Panc1 (cell line): ENCODE measurements at regions not wholly inside any gene's neighbourhood (a gene's known extent, or its start where the extent isn't known, plus 50 kb on each side); places are given as distances from the start of the nearest gene placed in this dataset.

Experiments
- ATAC-seq: fragments of 200-7000 bp; cut with Tn5 transposase; 2 replicates; pipeline ENCODE4 v1.9.1; 2020; ENCODE audit warnings: mild to moderate bottlenecking, moderate library complexity
- BruUV-seq: library from RNA; stranded (reverse); fragments of 400-500 nt; replicated peaks from 2 replicates; lab custom pipeline; 2021; lab: Mats Ljungman, UMichigan
- CTCF ChIA-PET: fragments of 300-600 bp; sonication (Branson Sonifier 250); formaldehyde crosslinking; loops from one replicate; lab custom pipeline; 2022; ENCODE audit warnings: antibody characterized with exemption; lab: Charles Lee
- POLR2A ChIA-PET: fragments of 300-600 bp; sonication (Branson Sonifier 250); formaldehyde crosslinking; loops from one replicate; lab custom pipeline; 2022; ENCODE audit warnings: antibody characterized with exemption; lab: Charles Lee
- DNase-seq: peaks from one replicate; pipeline ENCODE4 v3.0.0-alpha.2; 2010; ENCODE audit warnings: low read depth, low spot score
- H3K27ac ChIP-seq: 2 replicates; pipeline ENCODE4 v1.5.1; 2011; ENCODE audit warnings: mild to moderate bottlenecking, low read length, inconsistent platforms
- H3K27me3 ChIP-seq: fragments of 200-500 bp; sonication (Bioruptor generic); 2 replicates; pipeline ENCODE4 v1.6.0; 2014; ENCODE audit warnings: low read length, inconsistent platforms; ENCODE audit not compliant: control insufficient read depth, insufficient read depth
- H3K36me3 ChIP-seq: fragments of 200-500 bp; sonication (Bioruptor generic); 2 replicates; pipeline ENCODE4 v1.5.1; 2014; ENCODE audit warnings: inconsistent platforms, mild to moderate bottlenecking, low read length, moderate library complexity; ENCODE audit not compliant: control insufficient read depth, insufficient read depth
- H3K4me1 ChIP-seq: 2 replicates; pipeline ENCODE4 v1.5.1; 2011; ENCODE audit warnings: inconsistent platforms, mild to moderate bottlenecking, low read length, moderate library complexity; ENCODE audit not compliant: control insufficient read depth, insufficient read depth
- H3K4me3 ChIP-seq, 2 experiments: 2 replicates each; pipeline ENCODE4 v1.5.1; 2011 to 2012; ENCODE audit warnings: low read depth in 2 of 2, low read length in 2 of 2, mild to moderate bottlenecking in 2 of 2, inconsistent platforms in 1 of 2, moderate library complexity in 1 of 2
- H3K9me3 ChIP-seq: fragments of 200-500 bp; sonication (Bioruptor generic); 2 replicates; pipeline ENCODE4 v1.5.1; 2014; ENCODE audit warnings: low read depth, mild to moderate bottlenecking, inconsistent platforms, low read length, moderate library complexity; ENCODE audit not compliant: control insufficient read depth, insufficient read depth
- POLR2AphosphoS5 ChIP-seq: IDR thresholded peaks from 2 replicates; pipeline ENCODE4 v1.6.1; 2012; ENCODE audit warnings: mild to moderate bottlenecking, low read depth, low read length, moderate library complexity
- SIN3A ChIP-seq: IDR thresholded peaks from 2 replicates; pipeline ENCODE4 v1.6.1; 2012; ENCODE audit warnings: low read depth, mild to moderate bottlenecking, low read length, moderate library complexity, borderline replicate concordance; ENCODE audit not compliant: insufficient read depth
- TCF7L2 ChIP-seq: IDR thresholded peaks from 2 replicates; pipeline ENCODE4 v1.6.1; 2011; ENCODE audit warnings: mild to moderate bottlenecking, low read depth, low read length, inconsistent platforms
- in situ Hi-C: cut with HindIII; loops from 2 replicates; pipeline ENCODE4 v1.10.0; 2016; ENCODE audit warnings: low sequenced_read_pairs, low pct_unique_long_range_greater_than_20kb
- intact Hi-C: fragments of 100-400 bp; cut with micrococcal nuclease; formaldehyde crosslinking; loops from one replicate; pipeline ENCODE4 v1.10.0; 2022; ENCODE audit not compliant: unreplicated experiment
- TF ChIP-seq, protein P1 (sequence below): fragments of 450-650 bp; IDR thresholded peaks from 2 replicates; pipeline ENCODE4 v1.5.1; 2017; ENCODE audit warnings: mild to moderate bottlenecking
- TF ChIP-seq, protein P2 (sequence below), 2 experiments: IDR thresholded peaks; 2 replicates each; pipeline ENCODE4 v1.6.1; 2011 to 2012; ENCODE audit warnings: low read depth in 2 of 2, control low read depth in 1 of 2, low read length in 1 of 2, mild to moderate bottlenecking in 1 of 2, moderate library complexity in 1 of 2; ENCODE audit not compliant: insufficient read depth in 1 of 2

DNA sequence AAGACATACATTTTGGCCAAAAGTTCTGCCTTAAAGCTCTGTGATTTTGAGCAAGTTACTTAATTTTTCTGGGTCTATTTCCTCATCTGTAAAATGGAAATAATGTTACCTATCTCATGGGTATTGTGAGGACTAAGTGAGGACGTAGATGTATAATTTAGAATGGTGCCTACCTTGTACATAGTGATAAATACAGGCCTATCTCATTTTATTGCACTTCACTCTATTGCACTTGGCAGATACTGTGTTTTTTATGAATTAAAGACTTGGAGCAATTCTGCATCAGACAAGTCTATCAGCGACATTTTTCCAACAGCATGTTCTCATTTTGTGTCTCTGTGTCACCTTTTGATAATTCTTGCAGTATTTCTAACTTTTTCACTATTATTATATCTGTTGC is 50.9 kb upstream of the RAB9B start:
- ATAC-seq (no peak), DNase-seq (no peak)
- in situ Hi-C loops (no loop called here), intact Hi-C loops (no loop called here)
- no peaks in the 10 kb centered on the region for H3K27me3 ChIP-seq
- CTCF ChIA-PET, result no interaction called here
- H3K36me3 ChIP-seq, result no peaks in the 10 kb centered on the region
- no peaks in the 10 kb centered on the region; the same call in 1 of the 2 replicates for H3K4me1 ChIP-seq
- no TSS peak for BruUV-seq
- H3K4me3 ChIP-seq, result no peak overlapping the region
- H3K27ac ChIP-seq, result no peak overlapping the region
- TF ChIP-seq, protein P1, sequence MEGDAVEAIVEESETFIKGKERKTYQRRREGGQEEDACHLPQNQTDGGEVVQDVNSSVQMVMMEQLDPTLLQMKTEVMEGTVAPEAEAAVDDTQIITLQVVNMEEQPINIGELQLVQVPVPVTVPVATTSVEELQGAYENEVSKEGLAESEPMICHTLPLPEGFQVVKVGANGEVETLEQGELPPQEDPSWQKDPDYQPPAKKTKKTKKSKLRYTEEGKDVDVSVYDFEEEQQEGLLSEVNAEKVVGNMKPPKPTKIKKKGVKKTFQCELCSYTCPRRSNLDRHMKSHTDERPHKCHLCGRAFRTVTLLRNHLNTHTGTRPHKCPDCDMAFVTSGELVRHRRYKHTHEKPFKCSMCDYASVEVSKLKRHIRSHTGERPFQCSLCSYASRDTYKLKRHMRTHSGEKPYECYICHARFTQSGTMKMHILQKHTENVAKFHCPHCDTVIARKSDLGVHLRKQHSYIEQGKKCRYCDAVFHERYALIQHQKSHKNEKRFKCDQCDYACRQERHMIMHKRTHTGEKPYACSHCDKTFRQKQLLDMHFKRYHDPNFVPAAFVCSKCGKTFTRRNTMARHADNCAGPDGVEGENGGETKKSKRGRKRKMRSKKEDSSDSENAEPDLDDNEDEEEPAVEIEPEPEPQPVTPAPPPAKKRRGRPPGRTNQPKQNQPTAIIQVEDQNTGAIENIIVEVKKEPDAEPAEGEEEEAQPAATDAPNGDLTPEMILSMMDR, result no peak
- TF ChIP-seq POLR2AphosphoS5 (no peak), TCF7L2 (no peak), SIN3A (no peak)
- TF ChIP-seq, protein P2, sequence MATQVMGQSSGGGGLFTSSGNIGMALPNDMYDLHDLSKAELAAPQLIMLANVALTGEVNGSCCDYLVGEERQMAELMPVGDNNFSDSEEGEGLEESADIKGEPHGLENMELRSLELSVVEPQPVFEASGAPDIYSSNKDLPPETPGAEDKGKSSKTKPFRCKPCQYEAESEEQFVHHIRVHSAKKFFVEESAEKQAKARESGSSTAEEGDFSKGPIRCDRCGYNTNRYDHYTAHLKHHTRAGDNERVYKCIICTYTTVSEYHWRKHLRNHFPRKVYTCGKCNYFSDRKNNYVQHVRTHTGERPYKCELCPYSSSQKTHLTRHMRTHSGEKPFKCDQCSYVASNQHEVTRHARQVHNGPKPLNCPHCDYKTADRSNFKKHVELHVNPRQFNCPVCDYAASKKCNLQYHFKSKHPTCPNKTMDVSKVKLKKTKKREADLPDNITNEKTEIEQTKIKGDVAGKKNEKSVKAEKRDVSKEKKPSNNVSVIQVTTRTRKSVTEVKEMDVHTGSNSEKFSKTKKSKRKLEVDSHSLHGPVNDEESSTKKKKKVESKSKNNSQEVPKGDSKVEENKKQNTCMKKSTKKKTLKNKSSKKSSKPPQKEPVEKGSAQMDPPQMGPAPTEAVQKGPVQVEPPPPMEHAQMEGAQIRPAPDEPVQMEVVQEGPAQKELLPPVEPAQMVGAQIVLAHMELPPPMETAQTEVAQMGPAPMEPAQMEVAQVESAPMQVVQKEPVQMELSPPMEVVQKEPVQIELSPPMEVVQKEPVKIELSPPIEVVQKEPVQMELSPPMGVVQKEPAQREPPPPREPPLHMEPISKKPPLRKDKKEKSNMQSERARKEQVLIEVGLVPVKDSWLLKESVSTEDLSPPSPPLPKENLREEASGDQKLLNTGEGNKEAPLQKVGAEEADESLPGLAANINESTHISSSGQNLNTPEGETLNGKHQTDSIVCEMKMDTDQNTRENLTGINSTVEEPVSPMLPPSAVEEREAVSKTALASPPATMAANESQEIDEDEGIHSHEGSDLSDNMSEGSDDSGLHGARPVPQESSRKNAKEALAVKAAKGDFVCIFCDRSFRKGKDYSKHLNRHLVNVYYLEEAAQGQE (IDR thresholded peaks at IDR 0.05; ENCODE audit: insufficient read depth in 1 of 2, low read depth in 2 of 2, low read length in 1 of 2), result no peak
- H3K9me3 ChIP-seq, result no peaks in the 10 kb centered on the region
- POLR2A ChIA-PET, result no interaction called here
